ENCODE measurements at regions not wholly inside any gene's neighbourhood (a gene's known extent, or its start where the extent isn't known, plus 50 kb on each side); places are given as distances from the start of the nearest gene placed in this dataset.
A peak's percentile ranks its signal among the peaks of the same experiment; 100 is the strongest.

- TF ChIP-seq CHD7 (IDR thresholded peaks at IDR 0.05; ENCODE audit: low read depth, low read length) (no peak), ARID2 (IDR thresholded peaks at IDR 0.05) (no peak), ZNF639 (CRISPR knock-in tag; conservative IDR thresholded peaks at IDR 0.05 in 1 of 2, IDR thresholded peaks at IDR 0.05 in 1 of 2) (0 out of 4 replicates have a peak, but pooled peaks of 1 of the 2 experiments have one; percentile 33), FOSL1 (tag; conservative IDR thresholded peaks at IDR 0.05) (0 out of 2 replicates have a peak, but pooled peaks have one; percentile 9), SRF (CRISPR knock-in tag; IDR thresholded peaks at IDR 0.05) (peak in 1 of 2 experiments; percentile 88; a peak in 2 of 4 replicates), BACH1 (tag; IDR thresholded peaks at IDR 0.05) (peak; percentile 59; the same call in 1 of the 2 replicates), CTBP1 (IDR thresholded peaks at IDR 0.05; ENCODE audit: borderline replicate concordance) (peak; percentile 33), NUFIP1 (IDR thresholded peaks at IDR 0.05; ENCODE audit: partially characterized antibody) (no peak), NFE2 (IDR thresholded peaks at IDR 0.05; ENCODE audit: low read depth) (no peak), ATF7 (IDR thresholded peaks at IDR 0.05) (peak; percentile 79; the same call in 1 of the 2 replicates), CBX5 (IDR thresholded peaks at IDR 0.05; ENCODE audit: borderline replicate concordance, low read depth) (no peak), DEAF1 (CRISPR knock-in tag; IDR thresholded peaks at IDR 0.05) (no peak), ETS1 (conservative IDR thresholded peaks at IDR 0.05; ENCODE audit: control insufficient read depth, low read depth, low read length) (no peak)
Observed at GRCh38 chr6:137942736-137943135, 75.7 kb downstream of the TNFAIP3 start (continued).

Data from K562 (cell line).